ENCODE measurements at regions not wholly inside any gene's neighbourhood (a gene's known extent, or its start where the extent isn't known, plus 50 kb on each side); places are given as distances from the start of the nearest gene placed in this dataset.

DNA sequence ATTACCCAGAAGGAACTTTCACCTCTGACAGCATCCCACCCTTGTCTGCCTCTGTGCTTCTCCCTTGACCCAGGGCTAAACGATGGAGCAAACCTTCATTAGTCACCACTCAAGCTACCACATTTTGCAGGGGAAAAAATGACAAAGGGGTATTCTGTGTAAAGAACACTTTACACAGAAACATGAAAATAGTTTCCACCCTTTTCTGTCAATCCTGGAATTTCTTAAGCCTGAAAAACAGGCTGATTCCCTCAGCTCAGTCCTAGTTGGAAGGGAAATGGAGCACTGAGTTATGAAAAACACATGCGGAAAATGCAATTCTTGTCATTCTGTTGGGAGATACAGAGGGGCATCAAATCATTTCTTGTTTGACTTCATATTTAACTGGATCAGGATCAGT lies 175.0 kb upstream of the HNRNPA3 start:
- TF ChIP-seq, protein P1, sequence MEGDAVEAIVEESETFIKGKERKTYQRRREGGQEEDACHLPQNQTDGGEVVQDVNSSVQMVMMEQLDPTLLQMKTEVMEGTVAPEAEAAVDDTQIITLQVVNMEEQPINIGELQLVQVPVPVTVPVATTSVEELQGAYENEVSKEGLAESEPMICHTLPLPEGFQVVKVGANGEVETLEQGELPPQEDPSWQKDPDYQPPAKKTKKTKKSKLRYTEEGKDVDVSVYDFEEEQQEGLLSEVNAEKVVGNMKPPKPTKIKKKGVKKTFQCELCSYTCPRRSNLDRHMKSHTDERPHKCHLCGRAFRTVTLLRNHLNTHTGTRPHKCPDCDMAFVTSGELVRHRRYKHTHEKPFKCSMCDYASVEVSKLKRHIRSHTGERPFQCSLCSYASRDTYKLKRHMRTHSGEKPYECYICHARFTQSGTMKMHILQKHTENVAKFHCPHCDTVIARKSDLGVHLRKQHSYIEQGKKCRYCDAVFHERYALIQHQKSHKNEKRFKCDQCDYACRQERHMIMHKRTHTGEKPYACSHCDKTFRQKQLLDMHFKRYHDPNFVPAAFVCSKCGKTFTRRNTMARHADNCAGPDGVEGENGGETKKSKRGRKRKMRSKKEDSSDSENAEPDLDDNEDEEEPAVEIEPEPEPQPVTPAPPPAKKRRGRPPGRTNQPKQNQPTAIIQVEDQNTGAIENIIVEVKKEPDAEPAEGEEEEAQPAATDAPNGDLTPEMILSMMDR (IDR thresholded peaks at IDR 0.05), result no peak
- TF ChIP-seq POLR2A (IDR thresholded peaks at IDR 0.05) (no peak), EP300 (IDR thresholded peaks at IDR 0.05) (no peak)
